ENCODE measurements at regions not wholly inside any gene's neighbourhood (a gene's known extent, or its start where the extent isn't known, plus 50 kb on each side); places are given as distances from the start of the nearest gene placed in this dataset.

GRCh38 chr12:43090981-43091380, 461.0 kb downstream of the ADAMTS20 start:
- DNase-seq (no peak), ATAC-seq (no peak)
- H3K4me3 Mint-ChIP-seq, result no peak overlapping the region
- peaks cover 0 to 3% (median 0%) of the 10 kb centered on the region in 3 donors for H3K36me3 Mint-ChIP-seq
- POLR2A ChIA-PET, result no interaction called here
- H3K27ac Mint-ChIP-seq, result no peak overlapping the region
- H3K4me1 Mint-ChIP-seq, result no peaks in the 10 kb centered on the region
- H3K9me3 Mint-ChIP-seq, result peaks cover 0 to 41% (median 14%) of the 10 kb centered on the region in 9 donors
- no peaks in the 10 kb centered on the region for H3K27me3 Mint-ChIP-seq

GRCh38 chr12:43087195-43088091, 464.6 kb downstream of the ADAMTS20 start:
- DNase-seq (no peak), ATAC-seq (no peak)
- Mint-ChIP-seq H3K9me3 (peaks cover 8 to 64% (median 16%) of the 10 kb centered on the region in 9 donors), H3K4me1 (no peaks in the 10 kb centered on the region), H3K36me3 (peaks cover 0 to 3% (median 0%) of the 10 kb centered on the region in 3 donors), H3K27me3 (no peaks in the 10 kb centered on the region), H3K4me3 (no peak overlapping the region), H3K27ac (no peak overlapping the region)
- POLR2A ChIA-PET, result no interaction called here

DNA sequence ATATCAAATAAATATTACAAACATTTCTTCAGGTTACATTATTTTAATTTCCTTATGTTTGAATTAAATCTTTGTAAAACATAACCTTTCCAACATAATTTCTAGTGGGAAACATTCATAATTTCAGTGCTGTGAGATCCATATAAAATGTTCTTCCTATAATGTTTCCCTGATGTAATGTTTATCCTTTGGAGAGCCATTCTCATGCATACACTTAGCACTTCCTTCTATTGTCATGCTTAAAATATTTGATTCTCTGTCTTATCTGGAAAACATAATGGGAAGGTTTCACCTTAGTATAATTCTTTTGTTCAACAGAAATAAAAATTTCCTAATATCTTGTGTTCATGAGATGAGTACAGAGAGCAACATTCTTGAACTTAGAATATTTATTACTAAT, 472.5 kb downstream of the ADAMTS20 start:
- POLR2A ChIA-PET, result no interaction called here
- no peak for ATAC-seq

DNA sequence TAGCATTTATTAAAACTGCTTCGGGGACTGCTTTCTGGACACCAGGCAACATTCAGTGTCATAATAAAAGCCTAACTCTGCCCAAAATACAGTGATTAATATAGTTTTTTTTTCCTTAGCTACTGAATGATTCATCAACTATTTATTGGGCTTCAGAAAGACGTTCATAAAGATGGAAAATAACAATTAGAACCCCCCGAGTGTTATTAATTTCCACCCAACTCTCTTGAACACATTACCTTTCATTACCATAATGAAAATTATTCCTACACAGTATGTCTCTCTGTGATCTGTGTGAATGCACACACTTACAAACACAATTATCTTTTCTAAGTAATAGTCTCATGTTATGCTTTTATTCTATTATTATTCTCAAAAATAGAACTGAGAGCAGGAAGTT, 473.0 kb downstream of the ADAMTS20 start:
- no peaks in the 10 kb centered on the region for H3K4me1 Mint-ChIP-seq
- no peak for ATAC-seq
- peaks cover 0 to 18% (median 8%) of the 10 kb centered on the region in 9 donors for H3K9me3 Mint-ChIP-seq
- no peak overlapping the region for H3K4me3 Mint-ChIP-seq
- no peak overlapping the region for H3K27ac Mint-ChIP-seq
- no peak for DNase-seq
- H3K27me3 Mint-ChIP-seq, result peaks cover 0 to 2% (median 0%) of the 10 kb centered on the region in 5 donors
- no peaks in the 10 kb centered on the region for H3K36me3 Mint-ChIP-seq
- POLR2A ChIA-PET, result no interaction called here

More for the DNA sequence above, 472.5 kb downstream of the ADAMTS20 start:
- Mint-ChIP-seq H3K27ac (no peak overlapping the region), H3K36me3 (no peaks in the 10 kb centered on the region), H3K9me3 (peaks cover 3 to 21% (median 11%) of the 10 kb centered on the region in 9 donors), H3K27me3 (no peaks in the 10 kb centered on the region), H3K4me3 (no peak overlapping the region), H3K4me1 (no peaks in the 10 kb centered on the region)
- DNase-seq, result no peak

- no peak for DNase-seq
- no peak for ATAC-seq
- H3K27me3 Mint-ChIP-seq, result peaks cover 0 to 6% (median 0%) of the 10 kb centered on the region in 5 donors
- POLR2A ChIA-PET, result no interaction called here
- H3K27ac Mint-ChIP-seq, result no peak overlapping the region
- H3K36me3 Mint-ChIP-seq, result no peaks in the 10 kb centered on the region
- no peak overlapping the region for H3K4me3 Mint-ChIP-seq
- peaks cover 0 to 10% (median 0%) of the 10 kb centered on the region in 9 donors for H3K9me3 Mint-ChIP-seq
- no peaks in the 10 kb centered on the region for H3K4me1 Mint-ChIP-seq
Observed at GRCh38 chr12:43072431-43072830, 479.6 kb downstream of the ADAMTS20 start.

GRCh38 chr12:43069768-43070221, 480.2 kb upstream of the PRICKLE1 start:
- H3K27me3 Mint-ChIP-seq, result peaks cover 0 to 6% (median 0%) of the 10 kb centered on the region in 5 donors
- peaks cover 0 to 21% (median 0%) of the 10 kb centered on the region in 9 donors for H3K9me3 Mint-ChIP-seq
- no peak for ATAC-seq
- H3K27ac Mint-ChIP-seq, result no peak overlapping the region
- POLR2A ChIA-PET, result no interaction called here
- no peak for DNase-seq
- H3K4me1 Mint-ChIP-seq, result no peaks in the 10 kb centered on the region
- H3K36me3 Mint-ChIP-seq, result no peaks in the 10 kb centered on the region
- no peak overlapping the region for H3K4me3 Mint-ChIP-seq

DNA sequence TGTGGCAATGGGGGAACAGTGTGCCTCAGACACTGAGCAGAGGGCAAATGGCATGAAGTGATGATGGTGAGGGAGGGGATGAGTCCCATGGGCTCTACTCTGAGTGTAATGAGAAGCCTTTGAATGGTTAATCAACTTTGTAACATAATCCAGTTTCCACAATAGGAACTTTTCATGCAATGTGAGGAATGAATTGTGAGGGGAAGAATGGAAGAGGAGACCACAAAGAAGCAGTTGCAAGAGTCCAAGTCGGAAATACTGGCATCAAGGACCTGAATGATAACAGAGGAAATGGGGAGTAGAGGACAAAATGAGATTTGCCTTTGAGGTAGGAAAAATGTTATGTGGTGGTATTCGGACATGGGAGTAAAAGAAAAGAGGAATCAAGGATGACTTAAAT, 476.9 kb upstream of the PRICKLE1 start:
- no peak overlapping the region for H3K27ac Mint-ChIP-seq

DNA sequence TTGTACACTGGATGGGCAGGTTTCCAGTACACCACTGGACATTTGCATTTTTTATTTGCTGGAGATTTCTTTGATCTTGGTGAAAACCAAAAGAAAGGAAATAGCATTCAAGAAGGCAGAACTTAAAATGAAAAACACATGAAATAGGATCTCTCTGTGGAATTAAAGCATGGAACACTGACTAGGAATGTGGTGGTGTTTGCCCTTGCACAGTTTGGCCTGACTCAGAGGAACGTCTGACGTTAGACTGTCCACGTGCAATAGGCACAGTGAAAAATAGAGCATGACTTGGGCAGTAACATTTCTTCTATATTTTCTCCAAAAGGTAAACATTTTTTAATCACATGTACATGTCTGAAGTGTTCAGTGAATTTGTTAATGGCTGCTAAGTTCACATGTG, 474.1 kb upstream of the PRICKLE1 start:
- Mint-ChIP-seq H3K4me3 (no peak overlapping the region), H3K4me1 (no peaks in the 10 kb centered on the region), H3K36me3 (no peaks in the 10 kb centered on the region), H3K27me3 (no peaks in the 10 kb centered on the region), H3K27ac (no peak overlapping the region), H3K9me3 (peaks cover 0 to 25% (median 2%) of the 10 kb centered on the region in 9 donors)
- ATAC-seq (no peak), DNase-seq (no peak)
- POLR2A ChIA-PET, result no interaction called here

More for the DNA sequence above, 476.9 kb upstream of the PRICKLE1 start:
- H3K4me3 Mint-ChIP-seq, result no peak overlapping the region
- ATAC-seq, result no peak
- H3K36me3 Mint-ChIP-seq, result no peaks in the 10 kb centered on the region
- H3K9me3 Mint-ChIP-seq, result peaks cover 0 to 22% (median 2%) of the 10 kb centered on the region in 9 donors
- DNase-seq, result no peak
- POLR2A ChIA-PET, result no interaction called here
- H3K27me3 Mint-ChIP-seq, result no peaks in the 10 kb centered on the region
- H3K4me1 Mint-ChIP-seq, result no peaks in the 10 kb centered on the region

- POLR2A ChIA-PET, result no interaction called here
- no peak overlapping the region for H3K4me3 Mint-ChIP-seq
Observed at GRCh38 chr12:43062201-43062895, 472.8 kb upstream of the PRICKLE1 start.

GRCh38 chr12:43060742-43061141, 471.2 kb upstream of the PRICKLE1 start:
- Mint-ChIP-seq H3K27me3 (no peaks in the 10 kb centered on the region), H3K4me3 (no peak overlapping the region), H3K36me3 (no peaks in the 10 kb centered on the region), H3K9me3 (peaks cover 0 to 27% (median 3%) of the 10 kb centered on the region in 9 donors), H3K27ac (no peak overlapping the region), H3K4me1 (no peaks in the 10 kb centered on the region)
- no peak for DNase-seq
- POLR2A ChIA-PET, result no interaction called here
- no peak for ATAC-seq

More at GRCh38 chr12:43062201-43062895, 472.8 kb upstream of the PRICKLE1 start:
- DNase-seq (no peak), ATAC-seq (no peak)
- H3K9me3 Mint-ChIP-seq, result peaks cover 0 to 27% (median 4%) of the 10 kb centered on the region in 9 donors
- H3K27me3 Mint-ChIP-seq, result no peaks in the 10 kb centered on the region
- H3K36me3 Mint-ChIP-seq, result no peaks in the 10 kb centered on the region
- no peaks in the 10 kb centered on the region for H3K4me1 Mint-ChIP-seq
- no peak overlapping the region for H3K27ac Mint-ChIP-seq

- no peak overlapping the region for H3K27ac Mint-ChIP-seq
- DNase-seq (no peak), ATAC-seq (no peak)
- POLR2A ChIA-PET, result no interaction called here
- no peaks in the 10 kb centered on the region for H3K27me3 Mint-ChIP-seq
- H3K9me3 Mint-ChIP-seq, result peaks cover 0 to 27% (median 4%) of the 10 kb centered on the region in 9 donors
- no peak overlapping the region for H3K4me3 Mint-ChIP-seq
- H3K4me1 Mint-ChIP-seq, result no peaks in the 10 kb centered on the region
- no peaks in the 10 kb centered on the region for H3K36me3 Mint-ChIP-seq
Observed at GRCh38 chr12:43058616-43059015, 469.1 kb upstream of the PRICKLE1 start.

GRCh38 chr12:43057566-43057965, 468.0 kb upstream of the PRICKLE1 start:
- H3K36me3 Mint-ChIP-seq, result no peaks in the 10 kb centered on the region

DNA sequence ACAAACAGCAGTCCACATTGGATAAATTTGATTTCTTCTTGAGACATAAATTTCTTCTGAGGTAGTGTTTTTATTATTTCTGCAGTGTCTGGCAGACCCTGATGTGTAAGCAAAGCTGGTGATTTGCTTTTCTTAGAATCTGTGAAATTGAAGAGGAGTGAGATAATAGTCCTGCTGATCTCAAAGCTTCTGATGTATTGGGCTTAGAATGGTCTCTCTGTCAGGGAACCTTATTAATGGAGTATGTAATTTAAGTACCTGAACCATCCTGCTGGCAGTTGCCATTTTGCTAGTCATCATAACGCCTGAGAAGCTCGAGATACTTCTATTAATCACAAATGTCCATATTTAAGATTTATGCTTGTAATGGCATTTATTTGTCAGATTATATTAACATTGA, 464.5 kb upstream of the PRICKLE1 start:
- H3K36me3 Mint-ChIP-seq, result no peaks in the 10 kb centered on the region
- H3K9me3 Mint-ChIP-seq, result peaks cover 0 to 8% (median 0%) of the 10 kb centered on the region in 9 donors
- DNase-seq, result no peak
- no peak for ATAC-seq
- H3K27ac Mint-ChIP-seq, result no peak overlapping the region
- H3K4me1 Mint-ChIP-seq, result no peaks in the 10 kb centered on the region
- POLR2A ChIA-PET, result no interaction called here
- no peak overlapping the region for H3K4me3 Mint-ChIP-seq
- H3K27me3 Mint-ChIP-seq, result peaks cover 0 to 1% (median 0%) of the 10 kb centered on the region in 5 donors

More at GRCh38 chr12:43057566-43057965, 468.0 kb upstream of the PRICKLE1 start:
- no peak for DNase-seq
- no peak overlapping the region for H3K27ac Mint-ChIP-seq
- H3K4me1 Mint-ChIP-seq, result no peaks in the 10 kb centered on the region
- H3K4me3 Mint-ChIP-seq, result no peak overlapping the region
- no peaks in the 10 kb centered on the region for H3K27me3 Mint-ChIP-seq
- H3K9me3 Mint-ChIP-seq, result peaks cover 0 to 20% (median 4%) of the 10 kb centered on the region in 9 donors
- POLR2A ChIA-PET, result no interaction called here
- no peak for ATAC-seq

All from naive thymus-derived CD8-positive, alpha-beta T cell (primary cell).